Body of pancreas (tissue), 4 donors: ENCODE measurements at regions not wholly inside any gene's neighbourhood (a gene's known extent, or its start where the extent isn't known, plus 50 kb on each side); places are given as distances from the start of the nearest gene placed in this dataset.

Experiments used
- ATAC-seq: fragments of 150-250 bp; one replicate; pipeline ENCODE4 v1.9.1; 2016
- DNase-seq, 4 donors: peaks; one replicate each; pipeline ENCODE4 v3.0.0-alpha.2; 2019
- H3K27ac ChIP-seq, 4 donors: fragments of 200-600 bp; sonication (generic); 1 replicate in 3 of 4; 2 replicates in 1 of 4; pipeline versions ENCODE4 v1.5.1 to v1.6.1; 2016 to 2019; ENCODE audit warnings: mild to moderate bottlenecking in 1 of 4, mixed read lengths in 1 of 4, moderate library complexity in 1 of 4
- H3K27me3 ChIP-seq, 2 donors: fragments of 200-600 bp; sonication (generic); one replicate each; pipeline ENCODE4 v1.6.0; 2016; ENCODE audit warnings: mild to moderate bottlenecking in 1 of 2
- H3K36me3 ChIP-seq, 2 donors: fragments of 200-600 bp; sonication (generic); replicated peaks in 1 of 2; 2 replicates each; pipeline ENCODE4 v1.5.1; 2016; ENCODE audit warnings: low read depth in 2 of 2; ENCODE audit not compliant: insufficient read depth in 1 of 2
- H3K4me1 ChIP-seq: fragments of 200-600 bp; sonication (generic); one replicate; pipeline ENCODE4 v1.6.0; 2016
- H3K4me3 ChIP-seq, 2 donors: fragments of 200-600 bp; sonication (generic); 1 replicate in 1 of 2; 2 replicates in 1 of 2; pipeline ENCODE4 v1.5.1; 2016 to 2019
- H3K9me3 ChIP-seq, 3 donors: fragments of 200-600 bp; sonication (generic); 1 replicate in 2 of 3; 2 replicates in 1 of 3; pipeline ENCODE4 v1.5.1; 2016
- CTCF ChIP-seq, 7 experiments: fragments of 450-650 bp in 4 of 7; fragments of 200-600 bp in 3 of 7; sonication (generic) in 3 of 7; IDR thresholded peaks; one replicate each; pipeline ENCODE4 v1.5.1; 2016 to 2019; ENCODE audit warnings: antibody characterized with exemption in 7 of 7
- POLR2A ChIP-seq, 3 donors: fragments of 450-650 bp; IDR thresholded peaks; one replicate each; pipeline ENCODE4 v1.6.1; 2016; ENCODE audit warnings: antibody characterized with exemption in 3 of 3, mild to moderate bottlenecking in 2 of 3
- WGBS, 2 donors: methylation state at CpG; one replicate each; pipeline ENCODE4 v1.1.5; 2017; 5-methylcytosine and 5-hydroxymethylcytosine counted together
- intact Hi-C: fragments of 100-400 bp; cut with DNase I; formaldehyde crosslinking; loops from one replicate; pipeline ENCODE4 v1.15.1; 2023

- no peaks in the 10 kb centered on the region for H3K27me3 ChIP-seq
- ATAC-seq (no peak), DNase-seq (no peak)
- H3K4me1 ChIP-seq = no peaks in the 10 kb centered on the region
- H3K36me3 ChIP-seq = no peaks in the 10 kb centered on the region
- no peak overlapping the region for H3K27ac ChIP-seq
- no peaks in the 10 kb centered on the region for H3K9me3 ChIP-seq
- intact Hi-C loops = no loop called here
- 76 to 85% methylated on average over 2 of the region's 2 CpGs for WGBS, 2 donors
- TF ChIP-seq POLR2A (IDR thresholded peaks at IDR 0.05) = no peak
- no peak for TF ChIP-seq CTCF (IDR thresholded peaks at IDR 0.05)
- H3K4me3 ChIP-seq = no peak overlapping the region
Measured at GRCh38 chr3:3237979-3238378, 58.5 kb upstream of the CRBN start.

- H3K36me3 ChIP-seq = no peaks in the 10 kb centered on the region
- intact Hi-C loops = no loop called here
- H3K4me1 ChIP-seq = no peaks in the 10 kb centered on the region
- no peak overlapping the region for H3K27ac ChIP-seq
- no peak overlapping the region for H3K4me3 ChIP-seq
- ATAC-seq = no peak
- DNase-seq = no peak
- H3K27me3 ChIP-seq = no peaks in the 10 kb centered on the region
- peaks cover 0 to 9% (median 0%) of the 10 kb centered on the region in 3 donors for H3K9me3 ChIP-seq
- no peak for TF ChIP-seq POLR2A (IDR thresholded peaks at IDR 0.05)
- TF ChIP-seq CTCF (IDR thresholded peaks at IDR 0.05) = no peak
Measured at GRCh38 chr3:3232251-3232650, 52.8 kb upstream of the CRBN start.
